Daoy (cell line): ENCODE measurements at regions not wholly inside any gene's neighbourhood (a gene's known extent, or its start where the extent isn't known, plus 50 kb on each side); places are given as distances from the start of the nearest gene placed in this dataset.
A peak's percentile ranks its signal among the peaks of the same experiment; 100 is the strongest.

Experiments
- DNase-seq: peaks from one replicate; pipeline ENCODE4 v3.0.0-alpha.2; 2015; ENCODE audit warnings: low read depth

DNA sequence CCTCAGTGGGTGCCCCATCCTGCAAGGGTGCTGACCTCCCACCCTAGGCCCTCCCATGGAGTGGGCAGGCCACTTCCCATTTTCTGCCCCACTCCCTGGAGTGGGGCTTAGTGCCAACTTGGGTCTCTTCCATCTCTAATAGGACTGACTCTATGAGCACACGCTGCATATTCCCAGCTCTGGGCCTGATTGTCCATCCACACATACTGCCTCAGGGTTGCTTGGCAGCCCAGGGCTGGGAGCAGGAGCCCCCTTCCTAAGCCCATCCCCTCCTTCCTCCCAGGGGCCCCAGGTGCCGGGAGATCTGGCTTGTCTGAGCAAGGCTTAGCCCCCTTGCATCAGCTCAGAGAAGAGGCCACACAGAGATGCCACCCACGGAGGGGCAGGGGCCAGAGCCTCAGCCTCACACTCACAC is 55.1 kb downstream of the PJA1 start:
- no peak for DNase-seq

DNA sequence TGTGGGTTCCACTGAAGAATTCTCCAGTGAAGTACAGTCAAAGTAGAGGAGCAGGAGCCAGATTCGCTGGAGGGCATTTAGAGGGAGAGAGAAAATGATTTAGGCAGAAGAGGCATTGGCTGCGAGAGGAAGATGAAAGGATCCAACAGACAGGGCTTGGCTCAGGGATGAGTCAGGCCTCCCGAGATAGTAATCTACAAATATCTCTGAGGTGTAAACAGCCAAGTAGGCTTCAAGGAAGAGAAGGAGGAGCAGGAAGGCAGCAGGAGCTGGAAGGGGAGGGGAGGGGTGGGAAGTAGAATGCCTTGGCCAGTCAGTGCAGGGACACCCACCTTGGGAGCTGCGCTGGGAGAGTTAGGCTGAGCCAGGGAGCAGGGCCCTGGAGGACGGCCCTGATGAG is 55.5 kb downstream of the PJA1 start:
- peak; percentile 52 for DNase-seq

DNA sequence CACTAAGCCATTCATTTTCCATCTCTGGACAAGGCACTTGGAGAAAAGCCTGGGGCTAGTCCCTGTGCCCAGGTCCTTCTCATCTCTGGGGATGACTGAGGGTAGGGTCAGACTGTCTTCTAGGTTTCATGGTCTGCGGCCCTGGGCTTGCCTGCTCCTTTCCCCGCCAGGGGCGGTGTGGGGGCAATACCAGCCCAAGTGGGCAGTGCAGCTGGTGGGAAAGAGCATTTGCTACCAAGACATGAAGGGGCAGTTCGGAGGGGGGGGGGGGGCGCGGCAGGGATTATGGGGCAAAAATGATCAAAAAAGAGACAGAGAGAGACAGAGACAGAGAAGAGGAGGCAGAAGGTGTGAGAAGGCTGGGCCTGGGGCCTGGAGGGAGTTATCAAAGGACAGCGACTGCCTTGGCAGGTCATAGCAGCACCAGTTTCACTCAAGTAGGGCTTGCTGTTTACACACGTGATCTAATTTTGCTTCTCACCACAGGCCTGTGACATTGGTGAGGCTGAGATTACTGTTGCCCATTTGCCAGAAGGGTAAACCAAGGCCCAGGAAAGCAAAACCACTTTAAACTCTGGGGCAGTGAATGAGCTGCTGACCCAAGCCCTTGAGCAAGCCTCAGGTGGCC is 56.1 kb downstream of the PJA1 start:
- no peak for DNase-seq

DNA sequence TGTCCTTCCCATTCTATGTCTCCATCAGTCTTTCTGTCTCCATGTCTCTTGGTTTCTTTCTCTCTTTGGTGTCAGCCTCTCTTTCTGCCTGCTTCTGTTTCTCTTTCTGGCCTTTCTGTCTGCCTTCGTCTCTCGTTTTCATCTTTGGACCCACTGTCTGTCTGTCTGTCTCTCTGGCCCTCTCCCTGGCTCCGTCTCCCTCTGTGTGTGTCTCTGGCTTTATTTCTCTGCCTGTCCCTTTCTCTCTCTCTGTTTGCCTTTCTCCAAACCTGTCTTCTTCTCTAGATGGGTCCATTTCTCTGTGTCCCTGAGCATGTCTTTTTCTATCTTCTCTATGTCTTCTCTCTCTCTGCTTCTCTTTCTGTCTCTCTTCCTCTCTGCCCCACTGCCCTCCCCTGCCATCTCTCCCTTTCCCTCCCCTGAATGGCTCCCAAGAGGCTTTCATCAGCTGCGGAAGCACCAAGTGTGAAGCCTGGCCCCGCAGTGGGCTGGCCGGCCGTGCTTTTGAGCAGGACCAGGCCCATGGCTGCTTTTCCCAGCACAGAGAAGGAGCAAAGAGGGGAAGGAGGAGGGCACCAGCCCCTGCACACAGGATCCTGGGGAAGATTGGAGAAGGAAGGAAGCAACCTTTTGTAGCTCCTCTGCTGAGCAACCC is 57.4 kb downstream of the PJA1 start:
- DNase-seq = no peak

DNA sequence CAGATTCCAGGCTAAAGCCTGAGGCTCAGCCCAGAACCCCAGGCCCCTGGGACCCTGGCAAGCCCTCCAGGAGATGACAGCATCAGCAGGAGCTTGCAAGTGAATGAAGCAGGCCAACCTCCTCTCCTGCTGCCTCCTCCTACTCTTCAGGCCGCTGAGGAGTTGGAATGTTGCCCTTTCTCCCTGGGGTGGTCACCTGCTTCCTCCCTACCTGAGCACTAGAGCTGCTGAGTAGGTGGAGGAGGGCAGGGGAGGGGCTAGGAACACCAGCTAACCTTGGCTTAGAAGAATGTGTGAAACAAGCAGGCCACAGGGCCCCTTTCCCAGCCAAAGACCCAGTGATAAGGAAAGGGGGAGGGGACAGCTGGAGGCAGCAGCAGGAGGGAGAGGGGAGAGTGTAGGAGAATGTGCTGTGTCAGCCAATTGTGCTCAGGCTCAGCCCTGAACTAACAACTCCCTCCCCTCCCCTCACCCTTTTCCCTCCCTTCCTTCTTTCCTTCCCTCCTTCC is 58.0 kb downstream of the PJA1 start:
- no peak for DNase-seq

DNA sequence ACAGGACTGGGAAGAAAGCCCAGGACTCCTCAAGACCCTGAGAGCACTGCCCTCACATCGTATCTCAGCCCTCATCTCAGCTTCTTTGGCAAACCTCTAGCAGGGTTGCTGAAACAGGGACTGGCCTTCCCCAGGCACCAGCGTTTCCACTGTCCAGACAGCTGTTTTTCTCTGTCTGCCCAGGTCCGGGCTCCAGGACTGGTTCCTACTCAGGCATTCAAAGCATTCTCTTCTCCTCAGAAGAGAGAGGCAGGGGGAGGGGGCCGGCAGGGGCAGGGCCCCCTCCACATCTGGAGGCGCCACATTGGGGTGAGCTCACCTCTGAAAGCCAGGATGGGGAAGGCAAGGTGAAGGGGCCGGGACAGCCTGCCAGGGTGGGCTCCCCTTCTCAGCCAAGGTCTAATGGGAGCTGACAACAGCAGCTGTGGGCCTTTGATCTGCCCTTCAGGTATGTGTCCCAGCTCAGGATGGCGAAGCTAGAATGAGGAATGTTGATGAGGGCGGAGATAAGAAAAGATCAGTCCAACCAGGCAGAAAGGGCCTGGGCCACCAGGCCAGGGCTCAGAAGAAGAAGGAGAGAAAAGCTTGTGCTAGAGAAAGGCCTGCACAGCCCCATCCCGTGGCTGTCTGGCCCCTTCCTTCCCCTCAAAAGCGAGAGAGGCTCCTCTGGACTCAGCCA is 60.4 kb downstream of the PJA1 start:
- no peak for DNase-seq

DNA sequence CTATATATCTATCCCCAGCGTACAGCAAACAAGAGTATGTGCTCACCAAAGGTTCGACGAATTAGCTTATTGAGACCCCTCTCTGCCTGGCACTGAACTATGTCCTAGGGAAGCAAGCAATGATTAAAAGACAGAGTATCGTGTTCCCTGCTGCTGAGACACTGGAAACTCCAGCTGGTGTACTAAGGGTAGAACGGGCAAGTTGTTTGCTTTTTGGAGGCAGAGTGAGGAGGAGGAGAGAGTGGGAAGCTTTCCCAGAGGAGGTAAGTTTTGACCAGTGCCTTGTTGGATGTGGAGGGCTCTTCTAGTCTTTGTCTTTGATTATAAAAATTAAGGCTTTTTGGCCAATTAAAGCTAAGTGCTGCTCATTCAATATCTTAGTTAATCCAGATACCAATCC is 61.7 kb downstream of the PJA1 start:
- no peak for DNase-seq

DNA sequence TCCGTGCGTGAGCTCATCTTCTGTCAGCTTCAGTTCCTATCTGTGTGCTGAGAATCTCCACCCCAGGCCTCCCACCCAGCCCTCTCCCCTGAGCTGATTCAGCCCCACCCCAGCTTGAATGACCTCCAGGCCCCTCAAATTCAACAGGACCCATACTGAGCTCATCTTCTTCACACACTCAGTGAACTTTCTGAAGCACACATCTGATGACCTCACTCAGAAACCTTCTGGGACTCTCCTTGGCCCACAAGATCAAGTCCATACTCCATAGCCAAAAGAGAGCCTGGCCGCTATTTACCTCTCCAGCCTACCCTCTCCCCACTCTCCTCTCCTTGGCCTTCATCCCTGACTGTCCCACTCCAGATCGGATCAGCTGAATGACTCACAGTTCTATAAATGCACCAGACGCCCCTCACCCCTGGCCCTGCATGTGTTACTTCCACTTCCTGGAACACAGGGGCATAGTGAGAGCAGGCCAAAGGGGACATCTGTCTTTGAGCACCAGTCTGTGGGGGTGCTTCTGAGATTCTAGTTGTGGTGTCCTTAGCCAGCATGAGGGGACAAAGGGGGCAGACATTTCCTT is 62.5 kb downstream of the PJA1 start:
- DNase-seq = no peak

DNA sequence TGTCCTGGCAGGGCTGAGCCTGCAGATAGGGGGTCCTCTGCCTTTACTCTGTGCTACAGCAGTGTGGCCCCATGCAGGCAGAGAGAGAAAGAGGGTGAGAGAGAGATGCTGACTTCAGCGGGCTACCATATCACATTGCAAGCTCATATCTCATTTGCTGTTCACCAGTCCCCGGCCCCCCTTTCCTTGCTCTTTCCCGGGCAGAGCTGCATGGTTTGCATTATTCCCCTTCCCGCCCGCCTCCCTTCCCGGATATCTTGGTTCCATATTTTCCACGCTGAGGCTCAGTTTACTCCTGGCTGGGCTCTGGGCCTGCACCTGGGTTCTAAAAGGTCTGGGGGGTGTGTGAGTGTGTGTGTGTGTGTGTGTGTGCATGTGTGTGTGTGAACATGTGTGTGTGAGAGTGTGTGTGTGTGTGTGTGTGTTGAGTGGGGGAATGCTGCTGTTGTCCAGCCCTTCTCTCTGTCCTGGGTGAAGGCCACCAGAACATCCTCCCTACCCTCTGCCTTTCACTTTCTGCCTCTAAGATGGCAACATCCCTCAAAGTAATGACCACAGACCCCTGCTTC is 63.5 kb downstream of the PJA1 start:
- DNase-seq = no peak

DNA sequence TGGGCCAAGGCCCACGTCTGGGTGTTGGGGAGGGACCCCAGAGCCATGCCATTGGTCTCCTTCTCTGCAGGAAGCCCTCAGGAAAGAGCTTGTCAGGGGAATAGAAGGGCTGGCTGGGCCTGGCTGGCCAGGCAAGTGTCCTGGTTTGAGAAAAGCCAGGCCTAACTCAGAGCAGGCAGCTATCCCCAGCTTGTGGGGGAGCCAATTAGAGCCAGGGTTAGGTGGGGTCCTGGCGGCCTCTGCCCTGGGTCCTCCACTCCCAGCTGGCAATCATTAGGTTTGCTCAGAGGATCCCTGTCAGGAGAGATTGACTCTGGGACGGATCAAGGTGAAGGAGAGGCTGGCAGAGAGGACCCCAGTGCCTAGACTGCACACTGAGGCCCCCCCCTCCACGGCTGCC is 64.8 kb downstream of the PJA1 start:
- no peak for DNase-seq

DNA sequence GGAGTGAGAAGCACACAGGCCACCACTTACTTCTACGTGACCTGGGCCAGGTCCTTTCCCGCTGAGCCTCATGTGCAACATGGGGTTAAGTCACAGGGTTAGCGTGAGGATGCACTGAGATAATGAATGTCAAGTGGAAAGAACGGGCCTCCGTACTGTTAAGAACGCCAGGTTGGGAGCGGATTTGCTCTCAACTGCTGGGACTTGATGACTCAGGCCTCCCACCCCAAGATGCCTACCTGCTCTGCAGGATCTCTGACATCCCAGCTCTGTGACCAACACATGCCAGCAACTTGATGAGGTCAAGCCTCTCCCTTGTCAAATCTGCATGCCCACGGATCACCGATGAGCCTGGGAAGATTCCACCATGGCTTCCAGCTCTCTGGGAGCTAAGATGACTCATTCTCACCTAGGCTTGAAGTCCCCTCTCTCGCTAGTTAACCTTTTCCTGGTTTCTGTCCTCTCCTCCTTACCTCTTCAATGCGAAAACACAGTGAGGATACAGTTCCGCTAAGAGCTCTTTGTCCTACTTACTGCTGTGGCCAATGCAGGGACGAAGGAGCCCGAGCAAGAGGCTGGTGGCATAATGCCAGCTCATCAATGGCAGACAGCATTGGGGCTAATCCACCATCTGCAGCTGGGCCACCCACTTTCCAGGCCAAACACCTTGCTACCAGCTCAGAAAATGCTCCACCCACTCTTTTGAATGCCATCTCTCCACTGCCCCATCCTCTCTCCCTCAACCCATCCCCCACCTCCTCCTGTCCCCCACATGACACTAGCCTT is 67.6 kb downstream of the PJA1 start:
- DNase-seq = no peak

DNA sequence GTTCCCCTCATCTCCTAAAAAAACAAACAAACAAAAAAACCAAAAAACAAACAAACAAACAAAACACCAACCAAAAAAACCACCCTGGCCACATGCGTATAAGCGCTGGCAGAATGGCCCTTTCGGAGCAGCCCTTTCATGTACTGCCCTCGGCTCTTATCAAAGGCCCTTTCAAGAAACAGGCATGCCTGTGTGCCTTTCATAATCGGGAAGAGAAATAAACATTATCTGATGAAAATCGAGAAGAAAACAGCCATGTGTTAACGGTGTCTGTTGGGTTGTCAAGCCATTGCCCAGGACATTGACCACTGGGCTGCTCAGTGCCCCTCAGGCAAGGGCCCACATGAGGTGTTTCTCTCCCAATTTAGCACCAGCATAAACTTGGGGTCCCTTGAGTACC is 68.3 kb downstream of the PJA1 start:
- no peak for DNase-seq

DNA sequence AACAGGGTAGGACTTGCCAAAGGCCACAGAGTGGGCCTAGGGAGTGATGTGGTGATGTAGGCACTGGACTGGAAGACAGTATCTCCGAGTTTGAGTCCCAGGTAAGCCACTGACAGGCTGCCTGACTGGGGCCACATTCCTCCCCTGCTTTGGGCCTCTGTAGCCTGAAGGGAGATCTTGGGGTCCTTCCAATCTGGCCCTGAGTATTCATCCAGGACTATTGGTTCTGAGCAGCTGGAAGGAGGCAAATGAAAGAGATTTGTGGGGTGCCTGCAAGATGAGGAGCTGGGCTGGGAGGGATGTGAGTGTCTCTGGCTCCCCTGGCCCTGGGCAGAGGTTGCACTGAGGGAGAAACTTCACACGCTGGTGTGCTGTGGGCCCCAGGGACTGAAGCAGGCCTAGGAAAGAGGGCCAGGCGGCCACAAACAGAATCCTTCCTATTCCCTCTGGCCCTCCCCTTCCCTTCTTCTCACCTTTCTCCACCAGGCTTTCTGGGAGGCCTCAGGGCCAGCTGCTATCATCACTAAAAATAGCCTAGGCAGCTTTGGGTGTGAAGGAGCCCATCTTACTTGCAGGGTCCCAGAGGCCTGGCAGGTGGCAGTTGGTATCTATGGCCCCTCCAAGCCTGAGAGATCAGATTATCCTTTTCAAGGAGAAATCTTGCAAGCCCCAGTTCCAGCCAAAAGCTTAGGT is 70.1 kb downstream of the PJA1 start:
- DNase-seq = no peak

DNA sequence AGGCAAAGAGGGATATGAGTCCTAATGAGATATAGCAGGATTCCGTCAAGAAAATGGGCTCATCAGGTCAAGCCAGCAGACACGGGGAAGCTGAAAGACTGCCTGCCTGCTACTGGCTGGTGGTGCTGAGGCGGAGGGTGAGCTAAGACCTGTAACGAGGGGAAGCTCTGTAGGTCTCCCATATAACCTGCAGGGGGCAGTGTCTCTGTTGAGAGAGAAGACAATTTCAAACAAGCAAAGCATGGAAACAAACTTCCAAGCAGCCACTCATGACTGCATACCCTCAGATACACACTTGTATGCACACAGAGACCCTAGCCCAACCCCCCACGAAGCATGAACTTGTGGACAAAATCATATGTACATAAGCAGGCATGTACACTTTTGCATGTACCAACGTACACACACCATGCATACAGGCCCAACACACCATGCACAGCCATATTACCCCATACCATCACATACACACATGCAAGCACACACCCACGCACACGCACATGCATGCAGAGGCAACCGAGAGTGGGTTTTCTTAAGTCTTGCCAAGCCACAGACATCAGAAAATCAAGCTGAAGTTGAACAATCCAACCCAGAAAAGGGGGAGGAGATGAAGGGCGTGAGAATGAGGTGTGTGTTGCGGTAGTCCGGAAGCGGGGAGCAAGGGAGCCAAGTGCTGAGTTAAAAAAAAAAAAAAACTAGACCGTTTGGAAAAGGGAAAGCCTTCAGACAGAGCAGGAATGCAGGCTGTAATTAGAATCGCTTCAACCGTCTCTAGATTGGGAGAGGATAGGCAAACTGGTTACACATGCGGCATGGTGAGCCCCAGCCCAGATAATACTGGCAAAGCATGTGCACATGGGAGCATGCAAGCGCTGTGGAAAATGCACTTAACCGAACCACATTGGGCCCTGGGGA is 71.0 kb downstream of the PJA1 start:
- DNase-seq = peak; percentile 19

DNA sequence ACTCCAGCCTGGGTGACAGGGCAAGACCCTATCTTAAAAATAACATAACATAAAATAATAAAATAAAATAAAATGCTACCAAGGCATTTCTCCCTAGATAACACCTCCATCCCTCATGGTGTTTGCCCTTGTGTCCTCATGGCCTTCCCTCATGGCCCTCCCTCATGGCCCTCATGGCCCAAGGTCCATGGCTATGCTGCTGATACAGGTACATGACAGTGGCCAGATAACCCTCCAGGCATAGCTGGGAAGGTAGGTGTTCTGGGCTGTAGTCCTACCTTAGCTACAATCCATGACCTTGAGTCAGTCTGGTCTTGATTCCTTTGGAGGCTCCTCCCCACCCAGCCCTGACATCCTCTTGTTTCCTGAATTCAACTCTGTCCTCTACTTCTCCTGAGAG is 75.2 kb downstream of the PJA1 start:
- DNase-seq = no peak

DNA sequence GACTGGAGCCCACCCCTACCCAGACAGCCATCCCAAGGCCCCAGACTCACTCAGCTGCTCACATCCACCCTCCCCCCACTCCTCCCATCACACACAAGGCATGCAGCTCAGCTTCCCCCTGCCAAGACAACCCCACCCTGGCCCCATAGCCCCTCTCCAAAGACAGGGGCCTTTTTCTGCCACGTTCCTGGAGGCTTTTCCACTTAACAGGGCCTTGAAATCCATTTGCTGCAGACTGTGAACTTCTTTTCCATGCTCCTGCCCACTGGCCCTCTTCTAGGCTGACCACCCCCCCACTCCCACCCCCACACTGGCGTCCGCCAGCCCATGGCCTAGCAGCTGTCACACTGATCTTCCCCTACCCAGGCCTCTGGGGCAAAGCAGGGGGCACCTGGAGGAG is 76.0 kb downstream of the PJA1 start:
- no peak for DNase-seq

DNA sequence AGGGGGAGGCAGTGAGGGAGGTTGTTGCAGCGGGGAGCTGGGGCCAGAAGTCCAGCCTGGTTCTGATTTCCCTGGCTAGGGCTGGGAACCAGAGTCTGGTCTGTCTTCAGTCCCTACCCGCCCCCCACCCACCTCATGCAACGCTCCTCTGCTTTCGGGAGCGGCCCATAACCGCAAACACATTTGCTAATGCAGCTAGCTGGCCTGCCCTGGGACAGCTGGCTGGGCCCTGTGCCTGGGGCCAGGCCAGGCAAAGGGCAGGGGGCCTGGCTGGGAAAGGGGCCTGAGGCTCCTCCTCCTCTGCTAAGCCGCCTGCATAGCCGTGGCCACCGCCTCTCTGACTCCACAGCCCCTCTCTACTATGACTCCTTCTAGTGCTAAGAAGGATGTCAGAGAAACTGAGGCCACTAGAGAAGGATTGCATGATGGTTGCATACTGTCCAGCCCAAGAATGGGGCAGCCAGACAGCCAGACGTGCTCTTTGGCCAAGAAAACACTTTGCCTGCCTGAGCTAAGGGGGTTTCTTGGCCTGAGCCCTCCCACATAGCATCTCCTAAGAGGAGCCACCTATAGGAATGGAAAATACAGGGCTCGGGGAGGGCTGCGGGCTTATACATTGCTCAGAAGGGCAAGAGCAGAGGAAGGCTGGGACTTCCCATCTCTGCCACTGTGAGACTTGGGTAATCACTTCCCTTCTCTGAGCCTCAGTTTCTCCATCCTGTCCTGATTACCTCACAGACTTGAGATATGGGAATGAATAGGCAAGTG is 76.9 kb downstream of the PJA1 start:
- no peak for DNase-seq

DNA sequence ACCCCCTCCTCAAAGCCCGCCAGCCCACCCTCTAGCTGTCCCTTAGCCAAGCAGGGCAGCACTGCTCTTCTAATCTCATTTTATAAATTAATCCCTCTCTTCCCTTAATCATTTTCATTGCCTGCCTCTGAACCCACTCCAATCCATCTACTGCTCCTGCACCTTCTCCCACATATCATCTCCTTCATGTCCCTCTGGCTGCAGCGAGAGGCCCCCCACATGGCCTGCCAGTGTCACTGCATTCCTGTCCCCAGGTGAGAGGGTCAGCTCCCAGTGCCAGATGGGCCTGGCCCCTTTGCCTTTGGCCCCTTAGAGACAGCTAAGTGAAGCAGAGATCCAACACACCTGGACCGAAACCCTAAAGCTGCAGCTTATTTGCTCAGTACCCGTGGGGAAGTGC is 79.4 kb downstream of the PJA1 start:
- no peak for DNase-seq

DNA sequence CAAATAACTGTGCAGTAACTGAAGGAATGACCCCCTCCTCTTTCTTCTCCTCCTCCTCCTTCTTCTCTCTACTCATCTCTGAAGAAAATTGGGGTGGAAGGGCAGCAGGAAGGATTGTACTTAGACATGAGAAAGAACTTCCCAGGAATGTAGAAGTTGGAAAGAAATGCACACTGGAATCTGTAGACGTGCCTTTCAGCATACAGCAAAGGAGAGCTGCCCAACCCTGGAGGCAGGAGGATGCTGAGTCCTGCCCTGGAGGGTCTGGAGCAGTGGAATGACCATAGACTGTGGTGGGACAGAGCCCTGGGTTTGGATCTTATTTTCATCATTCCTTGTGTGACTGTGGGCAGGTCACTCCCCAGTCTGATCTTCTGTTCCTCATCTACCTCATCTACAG is 80.1 kb downstream of the PJA1 start:
- no peak for DNase-seq
